WTC11 (cell line): ENCODE measurements at regions not wholly inside any gene's neighbourhood (a gene's known extent, or its start where the extent isn't known, plus 50 kb on each side); places are given as distances from the start of the nearest gene placed in this dataset.

Experiments
- ATAC-seq: fragments of 200-7000 bp; cut with Tn5 transposase; 2 replicates; pipeline ENCODE4 v1.10.0; 2021; ENCODE audit warnings: mild to moderate bottlenecking, moderate library complexity
- CTCF ChIA-PET: fragments of 300-600 bp; sonication (Branson Sonifier 250); formaldehyde crosslinking; loops from one replicate; lab custom pipeline; 2021; ENCODE audit warnings: antibody characterized with exemption; lab: Charles Lee
- POLR2A ChIA-PET: fragments of 350-600 bp; sonication (Branson Sonifier 250); formaldehyde crosslinking; loops from one replicate; lab custom pipeline; 2021; ENCODE audit warnings: antibody characterized with exemption; lab: Charles Lee
- DNase-seq: peaks from one replicate; pipeline ENCODE4 v3.0.0; 2021; ENCODE audit warnings: low spot score
- H3K27ac Mint-ChIP-seq: 2 replicates; pipeline ENCODE4 v1.8.0; 2021; ENCODE audit warnings: mixed read lengths
- H3K27me3 Mint-ChIP-seq: 2 replicates; pipeline ENCODE4 v1.8.0; 2021; ENCODE audit warnings: low read depth, mild to moderate bottlenecking, moderate library complexity, mixed read lengths
- H3K36me3 Mint-ChIP-seq: 2 replicates; pipeline ENCODE4 v1.8.0; 2021; ENCODE audit warnings: mixed read lengths
- H3K4me1 Mint-ChIP-seq: 2 replicates; pipeline ENCODE4 v1.8.0; 2022; ENCODE audit warnings: mixed read lengths
- H3K4me3 Mint-ChIP-seq: 2 replicates; pipeline ENCODE4 v1.8.0; 2021; ENCODE audit warnings: mild to moderate bottlenecking, moderate library complexity, mixed read lengths
- H3K9me3 Mint-ChIP-seq: 2 replicates; pipeline ENCODE4 v1.8.0; 2021; ENCODE audit warnings: mixed read lengths
- ATF1 ChIP-seq: sonication (generic); formaldehyde crosslinking; IDR thresholded peaks from 2 replicates; pipeline ENCODE4 v1.8.1; 2023; ENCODE audit warnings: mild to moderate bottlenecking, moderate library complexity, missing genetic modification reagents
- ELF4 ChIP-seq: sonication (generic); formaldehyde crosslinking; IDR thresholded peaks from 2 replicates; pipeline ENCODE4 v1.8.1; 2022; ENCODE audit warnings: low read depth, mild to moderate bottlenecking, moderate library complexity, missing genetic modification reagents
- ETV6 ChIP-seq: sonication (generic); formaldehyde crosslinking; IDR thresholded peaks from 2 replicates; pipeline ENCODE4 v1.8.1; 2022; ENCODE audit warnings: mild to moderate bottlenecking, missing genetic modification reagents
- FOXP1 ChIP-seq: sonication (generic); formaldehyde crosslinking; IDR thresholded peaks from 2 replicates; pipeline ENCODE4 v1.8.0; 2022; ENCODE audit warnings: missing genetic modification reagents, mild to moderate bottlenecking, moderate library complexity, borderline replicate concordance
- GRHL2 ChIP-seq: fragments of 250-450 bp; sonication (Bioruptor Pico); IDR thresholded peaks from 2 replicates; pipeline ENCODE4 v1.8.0; 2022; ENCODE audit warnings: mild to moderate bottlenecking, moderate library complexity; ENCODE audit not compliant: insufficient replicate concordance, severe bottlenecking
- KAT7 ChIP-seq: sonication (generic); formaldehyde crosslinking; IDR thresholded peaks from 2 replicates; pipeline ENCODE4 v1.8.1; 2023; ENCODE audit warnings: missing genetic modification reagents, mild to moderate bottlenecking, borderline replicate concordance
- MYBL2 ChIP-seq: sonication (generic); formaldehyde crosslinking; IDR thresholded peaks from 2 replicates; pipeline ENCODE4 v1.8.1; 2023; ENCODE audit warnings: mild to moderate bottlenecking, moderate library complexity, missing genetic modification reagents
- NR2C2 ChIP-seq: sonication (generic); formaldehyde crosslinking; IDR thresholded peaks from 2 replicates; pipeline ENCODE4 v1.8.0; 2022; ENCODE audit warnings: mild to moderate bottlenecking, missing genetic modification reagents
- OVOL2 ChIP-seq: fragments of 250-450 bp; sonication (Bioruptor Pico); IDR thresholded peaks from 2 replicates; pipeline ENCODE4 v1.9.0; 2021; ENCODE audit warnings: mild to moderate bottlenecking, borderline replicate concordance
- RELA ChIP-seq: sonication (generic); formaldehyde crosslinking; IDR thresholded peaks from 2 replicates; pipeline ENCODE4 v1.8.1; 2022; ENCODE audit warnings: missing genetic modification reagents, mild to moderate bottlenecking, borderline replicate concordance
- SMAD4 ChIP-seq: sonication (generic); formaldehyde crosslinking; IDR thresholded peaks from 2 replicates; pipeline ENCODE4 v1.8.0; 2022; ENCODE audit warnings: mild to moderate bottlenecking, missing genetic modification reagents
- SOX15 ChIP-seq: fragments of 250-450 bp; sonication (Bioruptor Pico); IDR thresholded peaks from 2 replicates; pipeline ENCODE4 v1.9.0; 2021; ENCODE audit warnings: mild to moderate bottlenecking
- ZNF219 ChIP-seq: sonication (generic); formaldehyde crosslinking; IDR thresholded peaks from 2 replicates; pipeline ENCODE4 v1.8.0; 2023; ENCODE audit warnings: missing genetic modification reagents, mild to moderate bottlenecking, borderline replicate concordance
- TF ChIP-seq, protein P1 (sequence below): sonication (generic); formaldehyde crosslinking; IDR thresholded peaks from 2 replicates; pipeline ENCODE4 v1.8.1; 2023; ENCODE audit warnings: mild to moderate bottlenecking, moderate library complexity, missing genetic modification reagents
- TF ChIP-seq, protein P2 (sequence below): sonication (generic); formaldehyde crosslinking; IDR thresholded peaks from 2 replicates; pipeline ENCODE4 v1.8.0; 2022; ENCODE audit warnings: mild to moderate bottlenecking, missing genetic modification reagents
- TF ChIP-seq, protein P3 (sequence below): sonication (generic); formaldehyde crosslinking; IDR thresholded peaks from 2 replicates; pipeline ENCODE4 v1.8.1; 2022; ENCODE audit warnings: mild to moderate bottlenecking, missing genetic modification reagents, moderate library complexity, borderline replicate concordance
- TF ChIP-seq, protein P4 (sequence below): sonication (generic); formaldehyde crosslinking; IDR thresholded peaks from 2 replicates; pipeline ENCODE4 v1.8.0; 2022; ENCODE audit warnings: mild to moderate bottlenecking, missing genetic modification reagents
- TF ChIP-seq, protein P5 (sequence below): sonication (generic); formaldehyde crosslinking; conservative IDR thresholded peaks from 2 replicates; pipeline ENCODE4 v1.8.1; 2022; ENCODE audit warnings: mild to moderate bottlenecking, missing genetic modification reagents
- TF ChIP-seq, protein P6 (sequence below): sonication (generic); formaldehyde crosslinking; IDR thresholded peaks from 2 replicates; pipeline ENCODE4 v1.8.1; 2022; ENCODE audit warnings: low read depth, missing genetic modification reagents, borderline replicate concordance
- TF ChIP-seq, protein P7 (sequence below): fragments of 250-450 bp; sonication (Bioruptor Pico); IDR thresholded peaks from 2 replicates; pipeline ENCODE4 v2.1.2; 2022; ENCODE audit warnings: mild to moderate bottlenecking, moderate library complexity

DNA sequence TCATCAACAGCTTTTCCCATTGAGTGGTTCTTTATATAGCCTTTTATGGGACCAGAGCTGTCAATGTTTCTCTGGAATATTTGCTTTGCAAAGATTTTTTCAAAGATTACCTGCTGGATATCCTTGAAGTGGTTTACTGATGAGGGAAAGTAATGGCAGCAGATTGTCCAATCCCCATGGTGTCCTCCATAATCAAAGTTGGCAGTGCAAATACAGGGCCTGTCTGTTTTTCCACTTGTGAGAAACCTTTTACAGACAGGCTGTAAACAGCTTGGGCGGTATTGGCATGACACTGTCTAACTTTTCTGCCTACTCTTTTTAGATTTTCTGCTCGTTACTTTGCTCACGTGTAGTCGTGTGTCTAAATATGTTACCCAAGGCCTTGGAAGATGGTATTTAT lies 641.9 kb upstream of the NR3C2 start:
- ChIA-PET CTCF (no interaction called here), POLR2A (no interaction called here)
- DNase-seq (no peak), ATAC-seq (no peak)
- no peak overlapping the region for H3K4me3 Mint-ChIP-seq
- no peak for TF ChIP-seq GRHL2 (CRISPR knock-in tag)
- TF ChIP-seq SOX15 (CRISPR knock-in tag): no peak
- TF ChIP-seq RELA (CRISPR knock-in tag): no peak
- no peak for TF ChIP-seq ZNF219 (CRISPR knock-in tag)
- TF ChIP-seq, protein P1, sequence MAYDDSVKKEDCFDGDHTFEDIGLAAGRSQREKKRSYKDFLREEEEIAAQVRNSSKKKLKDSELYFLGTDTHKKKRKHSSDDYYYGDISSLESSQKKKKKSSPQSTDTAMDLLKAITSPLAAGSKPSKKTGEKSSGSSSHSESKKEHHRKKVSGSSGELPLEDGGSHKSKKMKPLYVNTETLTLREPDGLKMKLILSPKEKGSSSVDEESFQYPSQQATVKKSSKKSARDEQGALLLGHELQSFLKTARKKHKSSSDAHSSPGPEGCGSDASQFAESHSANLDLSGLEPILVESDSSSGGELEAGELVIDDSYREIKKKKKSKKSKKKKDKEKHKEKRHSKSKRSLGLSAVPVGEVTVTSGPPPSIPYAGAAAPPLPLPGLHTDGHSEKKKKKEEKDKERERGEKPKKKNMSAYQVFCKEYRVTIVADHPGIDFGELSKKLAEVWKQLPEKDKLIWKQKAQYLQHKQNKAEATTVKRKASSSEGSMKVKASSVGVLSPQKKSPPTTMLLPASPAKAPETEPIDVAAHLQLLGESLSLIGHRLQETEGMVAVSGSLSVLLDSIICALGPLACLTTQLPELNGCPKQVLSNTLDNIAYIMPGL: no peak
- TF ChIP-seq, protein P2, sequence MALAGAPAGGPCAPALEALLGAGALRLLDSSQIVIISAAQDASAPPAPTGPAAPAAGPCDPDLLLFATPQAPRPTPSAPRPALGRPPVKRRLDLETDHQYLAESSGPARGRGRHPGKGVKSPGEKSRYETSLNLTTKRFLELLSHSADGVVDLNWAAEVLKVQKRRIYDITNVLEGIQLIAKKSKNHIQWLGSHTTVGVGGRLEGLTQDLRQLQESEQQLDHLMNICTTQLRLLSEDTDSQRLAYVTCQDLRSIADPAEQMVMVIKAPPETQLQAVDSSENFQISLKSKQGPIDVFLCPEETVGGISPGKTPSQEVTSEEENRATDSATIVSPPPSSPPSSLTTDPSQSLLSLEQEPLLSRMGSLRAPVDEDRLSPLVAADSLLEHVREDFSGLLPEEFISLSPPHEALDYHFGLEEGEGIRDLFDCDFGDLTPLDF (CRISPR knock-in tag): no peak
- TF ChIP-seq, protein P3, sequence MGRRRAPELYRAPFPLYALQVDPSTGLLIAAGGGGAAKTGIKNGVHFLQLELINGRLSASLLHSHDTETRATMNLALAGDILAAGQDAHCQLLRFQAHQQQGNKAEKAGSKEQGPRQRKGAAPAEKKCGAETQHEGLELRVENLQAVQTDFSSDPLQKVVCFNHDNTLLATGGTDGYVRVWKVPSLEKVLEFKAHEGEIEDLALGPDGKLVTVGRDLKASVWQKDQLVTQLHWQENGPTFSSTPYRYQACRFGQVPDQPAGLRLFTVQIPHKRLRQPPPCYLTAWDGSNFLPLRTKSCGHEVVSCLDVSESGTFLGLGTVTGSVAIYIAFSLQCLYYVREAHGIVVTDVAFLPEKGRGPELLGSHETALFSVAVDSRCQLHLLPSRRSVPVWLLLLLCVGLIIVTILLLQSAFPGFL (CRISPR knock-in tag): no peak
- no peak for TF ChIP-seq OVOL2 (CRISPR knock-in tag)
- TF ChIP-seq, protein P4, sequence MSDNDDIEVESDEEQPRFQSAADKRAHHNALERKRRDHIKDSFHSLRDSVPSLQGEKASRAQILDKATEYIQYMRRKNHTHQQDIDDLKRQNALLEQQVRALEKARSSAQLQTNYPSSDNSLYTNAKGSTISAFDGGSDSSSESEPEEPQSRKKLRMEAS (CRISPR knock-in tag): no peak
- no peak for TF ChIP-seq ETV6 (CRISPR knock-in tag)
- H3K9me3 Mint-ChIP-seq: peaks cover under 1% of the 10 kb centered on the region
- no peak overlapping the region for H3K27ac Mint-ChIP-seq
- H3K36me3 Mint-ChIP-seq: no peaks in the 10 kb centered on the region
- no peaks in the 10 kb centered on the region for H3K27me3 Mint-ChIP-seq
- no peaks in the 10 kb centered on the region for H3K4me1 Mint-ChIP-seq

DNA sequence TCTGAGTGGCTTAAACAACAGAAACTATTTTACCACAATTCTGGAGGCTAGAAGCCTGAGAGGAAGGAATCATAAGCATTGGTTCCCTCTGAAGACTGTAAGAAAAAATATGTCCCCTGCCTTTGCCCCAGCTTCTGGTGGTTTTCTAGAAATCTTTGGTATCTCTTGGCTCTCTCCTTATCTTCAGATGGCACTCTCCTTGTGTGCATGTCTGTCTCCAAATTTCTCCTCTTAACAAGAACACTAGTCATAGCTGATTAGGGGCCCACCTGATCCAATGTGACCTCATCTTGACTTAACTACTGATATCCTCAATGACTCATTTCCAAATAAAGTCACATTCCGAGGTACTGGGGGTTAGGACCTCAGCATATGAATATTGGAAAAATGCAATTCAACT lies 635.0 kb upstream of the NR3C2 start:
- H3K36me3 Mint-ChIP-seq: no peaks in the 10 kb centered on the region
- ATAC-seq (no peak), DNase-seq (no peak)
- no peaks in the 10 kb centered on the region for H3K27me3 Mint-ChIP-seq
- TF ChIP-seq ATF1 (CRISPR knock-in tag) (no peak), SMAD4 (CRISPR knock-in tag) (no peak), KAT7 (CRISPR knock-in tag) (no peak), NR2C2 (CRISPR knock-in tag) (no peak), ELF4 (CRISPR knock-in tag) (no peak), MYBL2 (CRISPR knock-in tag) (no peak), FOXP1 (CRISPR knock-in tag) (no peak)
- TF ChIP-seq, protein P5, sequence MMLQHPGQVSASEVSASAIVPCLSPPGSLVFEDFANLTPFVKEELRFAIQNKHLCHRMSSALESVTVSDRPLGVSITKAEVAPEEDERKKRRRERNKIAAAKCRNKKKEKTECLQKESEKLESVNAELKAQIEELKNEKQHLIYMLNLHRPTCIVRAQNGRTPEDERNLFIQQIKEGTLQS (CRISPR knock-in tag): no peak
- TF ChIP-seq, protein P6, sequence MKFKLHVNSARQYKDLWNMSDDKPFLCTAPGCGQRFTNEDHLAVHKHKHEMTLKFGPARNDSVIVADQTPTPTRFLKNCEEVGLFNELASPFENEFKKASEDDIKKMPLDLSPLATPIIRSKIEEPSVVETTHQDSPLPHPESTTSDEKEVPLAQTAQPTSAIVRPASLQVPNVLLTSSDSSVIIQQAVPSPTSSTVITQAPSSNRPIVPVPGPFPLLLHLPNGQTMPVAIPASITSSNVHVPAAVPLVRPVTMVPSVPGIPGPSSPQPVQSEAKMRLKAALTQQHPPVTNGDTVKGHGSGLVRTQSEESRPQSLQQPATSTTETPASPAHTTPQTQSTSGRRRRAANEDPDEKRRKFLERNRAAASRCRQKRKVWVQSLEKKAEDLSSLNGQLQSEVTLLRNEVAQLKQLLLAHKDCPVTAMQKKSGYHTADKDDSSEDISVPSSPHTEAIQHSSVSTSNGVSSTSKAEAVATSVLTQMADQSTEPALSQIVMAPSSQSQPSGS (CRISPR knock-in tag): no peak
- TF ChIP-seq, protein P7, sequence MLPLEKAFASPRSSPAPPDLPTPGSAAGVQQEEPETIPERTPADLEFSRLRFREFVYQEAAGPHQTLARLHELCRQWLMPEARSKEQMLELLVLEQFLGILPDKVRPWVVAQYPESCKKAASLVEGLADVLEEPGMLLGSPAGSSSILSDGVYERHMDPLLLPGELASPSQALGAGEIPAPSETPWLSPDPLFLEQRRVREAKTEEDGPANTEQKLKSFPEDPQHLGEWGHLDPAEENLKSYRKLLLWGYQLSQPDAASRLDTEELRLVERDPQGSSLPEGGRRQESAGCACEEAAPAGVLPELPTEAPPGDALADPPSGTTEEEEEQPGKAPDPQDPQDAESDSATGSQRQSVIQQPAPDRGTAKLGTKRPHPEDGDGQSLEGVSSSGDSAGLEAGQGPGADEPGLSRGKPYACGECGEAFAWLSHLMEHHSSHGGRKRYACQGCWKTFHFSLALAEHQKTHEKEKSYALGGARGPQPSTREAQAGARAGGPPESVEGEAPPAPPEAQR (CRISPR knock-in tag): no peak
- POLR2A ChIA-PET: no interaction called here
- no peaks in the 10 kb centered on the region for H3K4me1 Mint-ChIP-seq
- H3K9me3 Mint-ChIP-seq: peaks cover 5% of the 10 kb centered on the region
- no peak overlapping the region for H3K4me3 Mint-ChIP-seq
- CTCF ChIA-PET: no interaction called here
- no peak overlapping the region for H3K27ac Mint-ChIP-seq
